Uterus (tissue), 3 donors: ENCODE measurements at regions not wholly inside any gene's neighbourhood (a gene's known extent, or its start where the extent isn't known, plus 50 kb on each side); places are given as distances from the start of the nearest gene placed in this dataset.

Source experiments
- DNase-seq, 2 donors: peaks; one replicate each; pipeline ENCODE4 v3.0.0-alpha.2; 2019 to 2020
- H3K27ac ChIP-seq, 2 donors: fragments of 200-600 bp; sonication (generic); 1 replicate in 1 of 2; 2 replicates in 1 of 2; pipeline ENCODE4 v1.5.1; 2016 to 2018
- H3K27me3 ChIP-seq, 2 donors: fragments of 200-600 bp; sonication (generic); one replicate each; pipeline ENCODE4 v1.5.1; 2018 to 2019; ENCODE audit warnings: control low read depth in 1 of 2
- H3K36me3 ChIP-seq, 2 donors: fragments of 200-600 bp; sonication (generic); one replicate each; pipeline ENCODE4 v1.5.1; 2019; ENCODE audit warnings: control low read depth in 1 of 2
- H3K4me1 ChIP-seq, 2 donors: fragments of 200-600 bp; sonication (generic); one replicate each; pipeline ENCODE4 v1.5.1; 2018 to 2019; ENCODE audit warnings: control low read depth in 1 of 2
- H3K4me3 ChIP-seq, 2 donors: fragments of 200-600 bp; sonication (generic); 1 replicate in 1 of 2; 2 replicates in 1 of 2; pipeline ENCODE4 v1.5.1; 2018 to 2019; ENCODE audit warnings: mild to moderate bottlenecking in 1 of 2
- H3K9me3 ChIP-seq, 2 donors: fragments of 200-600 bp; sonication (generic); one replicate each; pipeline ENCODE4 v1.5.1; 2019; ENCODE audit warnings: control low read depth in 1 of 2
- CTCF ChIP-seq, 4 experiments: fragments of 200-600 bp in 2 of 4; fragments of 450-650 bp in 2 of 4; sonication (generic) in 2 of 4; IDR thresholded peaks; one replicate each; pipeline ENCODE4 v1.5.1; 2016 to 2019; ENCODE audit warnings: antibody characterized with exemption in 4 of 4, mild to moderate bottlenecking in 2 of 4, moderate library complexity in 1 of 4
- POLR2A ChIP-seq, 2 donors: fragments of 450-650 bp; IDR thresholded peaks; one replicate each; pipeline ENCODE4 v1.6.1; 2016; ENCODE audit warnings: antibody characterized with exemption in 2 of 2, mild to moderate bottlenecking in 1 of 2, moderate library complexity in 1 of 2
- intact Hi-C: fragments of 100-400 bp; cut with DNase I; formaldehyde crosslinking; loops from one replicate; pipeline ENCODE4 v1.15.1; 2023; ENCODE audit warnings: low total_unique reads
- donor health status: DM: yes; HTN: yes; CAD: no.

GRCh38 chr7:68050627-68051026 lies 1054.0 kb downstream of the TYW1 start:
- intact Hi-C loops = no loop called here

DNA sequence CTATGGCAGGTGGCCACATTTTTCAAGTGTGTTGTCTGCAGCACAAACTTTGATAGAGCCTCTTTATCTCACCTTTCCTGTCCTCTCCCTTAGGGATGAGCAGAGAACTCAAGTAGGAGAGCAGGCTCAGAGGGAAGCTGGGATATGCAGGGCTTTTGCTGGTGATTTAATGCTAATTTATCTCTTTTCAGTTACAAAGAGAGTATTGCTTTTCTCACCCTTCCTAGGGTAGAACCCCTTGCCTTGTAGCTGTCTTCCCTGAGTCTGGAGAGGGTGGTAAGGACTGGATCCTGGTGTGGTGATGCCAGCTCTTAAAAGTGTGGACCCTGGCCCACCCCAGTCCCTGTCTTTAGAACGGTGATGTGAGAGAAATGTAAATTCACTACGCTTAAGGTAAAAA lies 1061.4 kb downstream of the TYW1 start:
- Histone ChIP-seq H3K27me3 (no peaks in the 10 kb centered on the region), H3K36me3 (no peaks in the 10 kb centered on the region), H3K27ac (no peak overlapping the region), H3K9me3 (no peaks in the 10 kb centered on the region), H3K4me1 (no peaks in the 10 kb centered on the region), H3K4me3 (no peak overlapping the region)
- no peak for DNase-seq
- no peak for TF ChIP-seq POLR2A (IDR thresholded peaks at IDR 0.05)
- TF ChIP-seq CTCF (IDR thresholded peaks at IDR 0.05) = no peak
- intact Hi-C loops = no loop called here

More at GRCh38 chr7:68050627-68051026, 1054.0 kb downstream of the TYW1 start:
- Histone ChIP-seq H3K36me3 (no peaks in the 10 kb centered on the region), H3K9me3 (no peaks in the 10 kb centered on the region), H3K27ac (no peak overlapping the region), H3K4me1 (no peaks in the 10 kb centered on the region), H3K4me3 (no peak overlapping the region), H3K27me3 (no peaks in the 10 kb centered on the region)
- DNase-seq = no peak
- no peak for TF ChIP-seq CTCF (IDR thresholded peaks at IDR 0.05)
- no peak for TF ChIP-seq POLR2A (IDR thresholded peaks at IDR 0.05)

- no peaks in the 10 kb centered on the region for H3K4me1 ChIP-seq
- H3K4me3 ChIP-seq = no peak overlapping the region
- no peak overlapping the region for H3K27ac ChIP-seq
- no peaks in the 10 kb centered on the region for H3K9me3 ChIP-seq
- H3K27me3 ChIP-seq = no peaks in the 10 kb centered on the region
- TF ChIP-seq POLR2A (IDR thresholded peaks at IDR 0.05) (no peak), CTCF (IDR thresholded peaks at IDR 0.05) (no peak)
- intact Hi-C loops = no loop called here
- no peaks in the 10 kb centered on the region for H3K36me3 ChIP-seq
- DNase-seq = no peak
Measured at GRCh38 chr7:68063171-68063570, 1066.5 kb downstream of the TYW1 start.

- H3K36me3 ChIP-seq = no peaks in the 10 kb centered on the region
- intact Hi-C loops = no loop called here
- DNase-seq = no peak
- TF ChIP-seq CTCF (IDR thresholded peaks at IDR 0.05) (no peak), POLR2A (IDR thresholded peaks at IDR 0.05) (no peak)
- H3K9me3 ChIP-seq = no peaks in the 10 kb centered on the region
- no peak overlapping the region for H3K27ac ChIP-seq
- H3K4me3 ChIP-seq = no peak overlapping the region
- H3K4me1 ChIP-seq = no peaks in the 10 kb centered on the region
- no peaks in the 10 kb centered on the region for H3K27me3 ChIP-seq
Measured at GRCh38 chr7:68065581-68065980, 1068.9 kb downstream of the TYW1 start.

DNA sequence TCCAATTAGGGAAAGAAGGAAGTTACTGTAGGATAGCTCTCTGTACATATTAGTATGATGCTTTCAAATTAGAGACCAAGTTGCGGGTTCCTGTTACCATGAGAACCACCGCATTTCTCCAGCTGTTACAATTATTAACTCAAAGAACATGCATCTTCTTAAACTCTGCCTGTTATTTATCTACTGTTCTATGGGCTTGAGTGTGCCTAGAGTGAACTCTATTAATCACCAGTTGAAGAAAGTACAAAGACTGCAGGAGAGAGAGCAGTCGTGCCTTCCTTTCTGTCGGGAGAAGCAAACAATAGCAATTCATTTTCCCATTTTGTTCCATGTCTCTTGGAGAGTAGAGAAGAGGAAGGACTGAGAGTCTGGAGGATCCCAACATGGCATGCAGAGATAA lies 1071.2 kb downstream of the TYW1 start:
- H3K27me3 ChIP-seq = no peaks in the 10 kb centered on the region
- H3K36me3 ChIP-seq = no peaks in the 10 kb centered on the region
- intact Hi-C loops = no loop called here
- no peak overlapping the region for H3K27ac ChIP-seq
- TF ChIP-seq POLR2A (IDR thresholded peaks at IDR 0.05) (no peak), CTCF (IDR thresholded peaks at IDR 0.05) (no peak)
- H3K4me3 ChIP-seq = no peak overlapping the region
- no peaks in the 10 kb centered on the region for H3K4me1 ChIP-seq
- no peaks in the 10 kb centered on the region for H3K9me3 ChIP-seq
- DNase-seq = no peak
